GM12878 (cell line): ENCODE measurements at regions not wholly inside any gene's neighbourhood (a gene's known extent, or its start where the extent isn't known, plus 50 kb on each side); places are given as distances from the start of the nearest gene placed in this dataset.

Source experiments
- ATAC-seq: fragments of 200-7000 bp; cut with Tn5 transposase; 3 replicates; pipeline ENCODE4 v1.9.1; 2020; ENCODE audit warnings: mild to moderate bottlenecking, moderate library complexity
- BruUV-seq: library from RNA; stranded (reverse); fragments of 400-500 nt; replicated peaks from 2 replicates; lab custom pipeline; 2021; lab: Mats Ljungman, UMichigan
- CTCF ChIA-PET: fragments of 300-600 bp; sonication (Branson Sonifier 250); formaldehyde crosslinking; extraction: SDS; loops from one replicate; lab custom pipeline; 2021; ENCODE audit warnings: inconsistent platforms; lab: Yijun Ruan, JAX
- POLR2A ChIA-PET: fragments of 350-600 bp; formaldehyde crosslinking; extraction: SDS; loops from one replicate; lab custom pipeline; 2021; ENCODE audit warnings: inconsistent platforms; lab: Charles Lee
- RAD21 ChIA-PET: fragments of 300-600 bp; sonication (Branson Sonifier 250); formaldehyde crosslinking; loops from one replicate; lab custom pipeline; 2023; ENCODE audit warnings: antibody characterized with exemption; ENCODE audit not compliant: unreplicated experiment; lab: Charles Lee
- SMC1A ChIA-PET: fragments of 300-600 bp; sonication (Branson Sonifier 250); formaldehyde crosslinking; loops from one replicate; lab custom pipeline; 2023; ENCODE audit not compliant: unreplicated experiment, uncharacterized antibody; lab: Charles Lee
- DNase-seq: peaks from one replicate; pipeline ENCODE4 v3.0.0-alpha.2; 2011; ENCODE audit warnings: low read depth, low spot score
- FAIRE-seq: peaks from 3 replicates; lab custom pipeline; 2011; peaks lifted over from hg19 to GRCh38; lab: Jason Lieb, UNC
- H2AFZ ChIP-seq: 2 replicates; pipeline ENCODE4 v1.6.0; 2011; ENCODE audit warnings: low read depth, low read length, control low read depth; ENCODE audit not compliant: control insufficient read depth
- H3K27ac ChIP-seq: 2 replicates; pipeline ENCODE4 v1.5.1; 2011; ENCODE audit warnings: control low read depth; ENCODE audit not compliant: control insufficient read depth, insufficient read depth
- H3K27me3 ChIP-seq, 2 experiments: replicated peaks in 1 of 2; 2 replicates each; pipeline versions ENCODE4 v1.6.0 to v1.6.1; 2011; ENCODE audit warnings: low read length in 1 of 2; ENCODE audit not compliant: control insufficient read depth in 2 of 2, insufficient read depth in 2 of 2
- H3K36me3 ChIP-seq, 2 experiments: 2 replicates each; pipeline ENCODE4 v1.5.1; 2011; ENCODE audit warnings: low read length in 1 of 2; ENCODE audit not compliant: control insufficient read depth in 2 of 2, insufficient read depth in 2 of 2
- H3K4me1 ChIP-seq: 2 replicates; pipeline ENCODE4 v1.6.1; 2011; ENCODE audit warnings: mild to moderate bottlenecking, low read length, moderate library complexity, mixed read lengths; ENCODE audit not compliant: control insufficient read depth, insufficient read depth
- H3K4me2 ChIP-seq: 2 replicates; pipeline ENCODE4 v1.6.0; 2011; ENCODE audit warnings: control low read depth; ENCODE audit not compliant: control insufficient read depth, insufficient read depth
- H3K4me3 ChIP-seq: fragments of 200-600 bp; sonication (generic); 2 replicates; pipeline ENCODE4 v1.5.1; 2016
- H3K79me2 ChIP-seq: 2 replicates; pipeline ENCODE4 v1.6.0; 2011; ENCODE audit warnings: low read length; ENCODE audit not compliant: control insufficient read depth, insufficient read depth
- H3K9ac ChIP-seq: 2 replicates; pipeline ENCODE4 v1.8.0; 2011; ENCODE audit warnings: low read length, control low read depth, mixed read lengths; ENCODE audit not compliant: control insufficient read depth, insufficient read depth
- H3K9me3 ChIP-seq: replicated peaks from 3 replicates; pipeline ENCODE4 v1.5.1; 2011; ENCODE audit warnings: mild to moderate bottlenecking, low read length; ENCODE audit not compliant: control insufficient read depth, insufficient read depth
- H4K20me1 ChIP-seq: 2 replicates; pipeline ENCODE4 v1.6.0; 2011; ENCODE audit not compliant: control insufficient read depth, insufficient read depth
- CBFB ChIP-seq: IDR thresholded peaks from 2 replicates; pipeline ENCODE4 v1.6.1; 2016; ENCODE audit warnings: antibody characterized with exemption, low read depth
- CBX3 ChIP-seq: fragments of 200-600 bp; sonication (generic); IDR thresholded peaks from 2 replicates; pipeline ENCODE4 v1.6.1; 2016; ENCODE audit warnings: low read depth, borderline replicate concordance
- CHD2 ChIP-seq: IDR thresholded peaks from 2 replicates; pipeline ENCODE4 v1.6.1; 2011; ENCODE audit warnings: low read depth, low read length, improper control_type of control experiment, borderline replicate concordance
- NFYB ChIP-seq: IDR thresholded peaks from 2 replicates; pipeline ENCODE4 v1.6.1; 2011; ENCODE audit warnings: low read depth, mild to moderate bottlenecking, low read length, improper control_type of control experiment, moderate library complexity; ENCODE audit not compliant: insufficient read depth
- PAX5 ChIP-seq: IDR thresholded peaks from 2 replicates; pipeline ENCODE4 v1.6.1; 2011; ENCODE audit warnings: low read depth, low read length, borderline replicate concordance
- PBX3 ChIP-seq: IDR thresholded peaks from 2 replicates; pipeline ENCODE4 v1.6.1; 2011; ENCODE audit warnings: mild to moderate bottlenecking, low read depth, low read length, moderate library complexity; ENCODE audit not compliant: insufficient replicate concordance
- RUNX3 ChIP-seq: IDR thresholded peaks from 2 replicates; pipeline ENCODE4 v1.6.1; 2012; ENCODE audit warnings: low read length, inconsistent platforms
- TBL1XR1 ChIP-seq: IDR thresholded peaks from 2 replicates; pipeline ENCODE4 v1.6.1; 2012; ENCODE audit warnings: low read depth, low read length, improper control_type of control experiment
- ZBTB11 ChIP-seq: fragments of 450-650 bp; formaldehyde crosslinking; IDR thresholded peaks from 2 replicates; pipeline ENCODE4 v1.5.0; 2022; ENCODE audit warnings: mild to moderate bottlenecking, missing genetic modification characterization
- ZZZ3 ChIP-seq: IDR thresholded peaks from 2 replicates; pipeline ENCODE4 v1.6.1; 2011; ENCODE audit warnings: low read depth; ENCODE audit not compliant: control insufficient read depth, insufficient read length
- WGBS: methylation state at CpG from one replicate; pipeline ENCODE4 v1.1.6; 2016; ENCODE audit warnings: low lambda C conversion rate; ENCODE audit not compliant: insufficient replicate concordance, insufficient coverage; ENCODE audit errors: missing lambda C conversion rate; 5-methylcytosine and 5-hydroxymethylcytosine counted together
- in situ Hi-C: fragments of 300-500 bp; cut with MboI; formaldehyde crosslinking; loops from 9 replicates; pipeline ENCODE4 v1.14.3; 2018; ENCODE audit warnings: mixed read lengths
- intact Hi-C: fragments of 100-400 bp; cut with micrococcal nuclease; formaldehyde crosslinking; loops from one replicate; pipeline ENCODE4 v1.14.2; 2022; ENCODE audit not compliant: unreplicated experiment

- no peak overlapping the region for H3K4me2 ChIP-seq
- H3K27ac ChIP-seq = no peak overlapping the region
- H2AFZ ChIP-seq = no peak overlapping the region
- in situ Hi-C loops = no loop called here
- no peaks in the 10 kb centered on the region for H3K27me3 ChIP-seq
- H3K79me2 ChIP-seq = no peaks in the 10 kb centered on the region
- BruUV-seq = no TSS peak
- no peaks in the 10 kb centered on the region for H3K9me3 ChIP-seq
- no peaks in the 10 kb centered on the region for H3K36me3 ChIP-seq
- RAD21 ChIA-PET = no interaction called here
- intact Hi-C loops = no loop called here
- ATAC-seq (no peak), FAIRE-seq (no peak), DNase-seq (no peak)
- POLR2A ChIA-PET = no interaction called here
- H4K20me1 ChIP-seq = no peaks in the 10 kb centered on the region
- WGBS = 0% methylated on average over 2 of the region's 2 CpGs
- no peak overlapping the region for H3K9ac ChIP-seq
- no peak overlapping the region for H3K4me3 ChIP-seq
- SMC1A ChIA-PET = no interaction called here
- TF ChIP-seq CBX3 (no peak), PAX5 (no peak), RUNX3 (no peak), TBL1XR1 (no peak), CBFB (no peak), CHD2 (no peak), PBX3 (no peak)
- CTCF ChIA-PET = no interaction called here
- no peaks in the 10 kb centered on the region for H3K4me1 ChIP-seq
Measured at GRCh38 chr2:16334886-16335603, 330.6 kb downstream of the CYRIA start.

GRCh38 chr2:16334366-16334765, 331.3 kb downstream of the CYRIA start:
- ATAC-seq (no peak), FAIRE-seq (no peak), DNase-seq (no peak)
- ChIA-PET SMC1A (no interaction called here), RAD21 (no interaction called here), CTCF (no interaction called here), POLR2A (no interaction called here)
- Histone ChIP-seq H3K27me3 (no peaks in the 10 kb centered on the region), H2AFZ (no peak overlapping the region), H4K20me1 (no peaks in the 10 kb centered on the region), H3K36me3 (no peaks in the 10 kb centered on the region), H3K4me3 (no peak overlapping the region), H3K9me3 (no peaks in the 10 kb centered on the region), H3K4me1 (no peaks in the 10 kb centered on the region), H3K4me2 (no peak overlapping the region), H3K9ac (no peak overlapping the region), H3K27ac (no peak overlapping the region), H3K79me2 (no peaks in the 10 kb centered on the region)
- WGBS = 0% methylated on average over 1 of the region's 1 CpG
- no peak for TF ChIP-seq ZBTB11 (CRISPR knock-in tag)
- TF ChIP-seq NFYB = no peak
- no peak for TF ChIP-seq ZZZ3
- intact Hi-C loops = no loop called here
- no TSS peak for BruUV-seq
- in situ Hi-C loops = no loop called here
